IgD-negative memory B cell (primary cell): ENCODE measurements at regions not wholly inside any gene's neighbourhood (a gene's known extent, or its start where the extent isn't known, plus 50 kb on each side); places are given as distances from the start of the nearest gene placed in this dataset.

Source experiments
- H3K27ac Mint-ChIP-seq, 3 donors: one replicate each; pipeline ENCODE4 v1.8.0; 2020 to 2022; ENCODE audit warnings: mild to moderate bottlenecking in 3 of 3, mixed read lengths in 3 of 3, moderate library complexity in 1 of 3
- H3K27me3 Mint-ChIP-seq: one replicate; pipeline ENCODE4 v1.8.0; 2021; ENCODE audit warnings: mixed read lengths
- H3K36me3 Mint-ChIP-seq: one replicate; pipeline ENCODE4 v1.8.0; 2020; ENCODE audit warnings: mild to moderate bottlenecking, mixed read lengths
- H3K4me1 Mint-ChIP-seq, 3 donors: one replicate each; pipeline ENCODE4 v1.8.0; 2020 to 2022; ENCODE audit warnings: mixed read lengths in 3 of 3, mild to moderate bottlenecking in 1 of 3
- H3K4me3 Mint-ChIP-seq, 4 donors: one replicate each; pipeline ENCODE4 v1.8.0; 2020 to 2022; ENCODE audit warnings: mild to moderate bottlenecking in 4 of 4, mixed read lengths in 4 of 4, moderate library complexity in 3 of 4
- H3K9me3 Mint-ChIP-seq, 3 donors: one replicate each; pipeline ENCODE4 v1.8.0; 2020 to 2021; ENCODE audit warnings: mixed read lengths in 3 of 3, mild to moderate bottlenecking in 1 of 3

DNA sequence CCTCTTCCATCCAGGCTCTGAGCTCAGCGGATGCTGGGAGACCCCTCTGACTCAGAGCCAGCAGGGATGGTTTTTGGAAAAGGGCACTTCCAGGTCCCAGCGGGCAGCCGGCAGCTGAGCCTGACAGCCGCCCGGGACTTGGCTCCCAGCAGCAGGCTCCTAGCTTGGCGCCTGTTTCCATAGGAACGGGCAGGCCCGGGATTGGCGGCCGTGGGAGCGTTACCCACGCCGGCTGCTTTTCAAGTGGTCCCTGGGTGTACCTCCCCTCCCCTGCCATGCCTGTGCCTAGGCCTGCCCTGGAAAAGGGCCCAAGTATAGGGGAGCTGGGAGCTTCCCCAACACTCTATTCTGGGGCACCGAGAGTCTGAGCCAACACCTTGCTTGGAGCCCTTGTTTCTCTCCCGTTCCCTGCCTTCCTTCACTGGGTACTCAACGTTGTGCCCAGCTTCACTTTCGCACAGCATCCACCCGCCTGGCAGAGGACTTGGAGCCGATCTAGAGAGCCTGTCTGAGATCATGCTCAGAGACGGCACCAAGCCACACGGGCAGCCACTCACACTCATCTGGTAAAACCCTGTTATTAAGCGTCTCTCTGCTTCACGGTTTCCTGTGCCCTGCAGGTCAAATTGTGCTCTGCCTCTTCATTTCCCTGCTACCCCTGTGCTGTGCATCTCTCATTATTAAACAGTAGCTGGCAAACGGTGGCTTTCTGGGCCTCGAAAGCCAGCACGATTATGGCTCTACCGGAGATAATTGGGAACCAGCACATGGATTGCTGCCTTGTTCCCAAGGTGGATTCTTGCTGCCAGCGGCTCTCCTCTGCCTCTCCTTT is 521.5 kb downstream of the BCOR start:
- H3K4me3 Mint-ChIP-seq = no peak overlapping the region
- peaks cover 0 to 5% (median 2%) of the 10 kb centered on the region in 3 donors for H3K4me1 Mint-ChIP-seq
- H3K27ac Mint-ChIP-seq = peak overlapping the region in 1 of 3 donors; percentile 5
- peaks cover 12% of the 10 kb centered on the region for H3K27me3 Mint-ChIP-seq
- H3K9me3 Mint-ChIP-seq = peaks cover 0 to 3% (median 0%) of the 10 kb centered on the region in 3 donors
- peaks cover 1% of the 10 kb centered on the region for H3K36me3 Mint-ChIP-seq

DNA sequence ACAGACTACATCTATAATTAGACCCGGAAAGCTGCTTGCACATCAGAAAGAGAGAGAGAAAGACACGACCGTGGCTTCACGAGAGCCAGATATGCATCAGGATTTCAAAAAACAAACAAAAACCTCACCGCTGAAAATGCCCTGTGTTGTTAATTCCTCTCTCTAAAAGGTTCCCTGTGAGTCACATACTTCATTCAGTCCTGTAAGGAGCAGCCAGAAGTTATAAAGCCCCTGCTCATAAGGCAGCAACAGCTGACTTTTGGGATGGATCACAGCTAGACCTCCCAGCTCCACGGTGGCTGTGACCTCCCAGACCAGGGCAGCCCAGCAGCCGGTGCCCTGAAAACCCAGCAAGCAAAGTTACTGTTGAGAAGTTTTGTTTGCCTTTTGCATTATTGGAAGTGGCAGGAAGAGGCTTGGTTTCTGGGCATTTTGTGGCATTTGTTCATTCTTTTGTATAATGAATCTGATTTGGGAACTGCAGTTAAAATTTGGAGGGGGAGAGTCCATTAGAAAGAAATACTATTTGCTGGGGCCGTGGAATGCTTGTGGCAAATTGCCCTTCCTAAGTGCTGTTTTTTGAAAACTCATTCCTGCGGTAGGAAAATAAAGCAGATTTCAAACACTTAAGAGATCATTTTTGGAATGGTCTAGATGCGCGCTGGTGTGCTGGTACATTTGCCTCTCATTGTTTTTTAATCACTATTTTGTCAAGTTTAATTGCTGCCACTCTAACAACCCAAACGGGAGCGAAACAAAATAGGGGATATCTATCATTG is 520.4 kb downstream of the BCOR start:
- Mint-ChIP-seq H3K9me3 (peaks cover 0 to 1% (median 0%) of the 10 kb centered on the region in 3 donors), H3K27me3 (peaks cover 13% of the 10 kb centered on the region), H3K4me1 (peaks cover 0 to 5% (median 2%) of the 10 kb centered on the region in 3 donors), H3K36me3 (peaks cover 2% of the 10 kb centered on the region), H3K4me3 (no peak overlapping the region), H3K27ac (peak overlapping the region in 1 of 3 donors; percentile 83)

DNA sequence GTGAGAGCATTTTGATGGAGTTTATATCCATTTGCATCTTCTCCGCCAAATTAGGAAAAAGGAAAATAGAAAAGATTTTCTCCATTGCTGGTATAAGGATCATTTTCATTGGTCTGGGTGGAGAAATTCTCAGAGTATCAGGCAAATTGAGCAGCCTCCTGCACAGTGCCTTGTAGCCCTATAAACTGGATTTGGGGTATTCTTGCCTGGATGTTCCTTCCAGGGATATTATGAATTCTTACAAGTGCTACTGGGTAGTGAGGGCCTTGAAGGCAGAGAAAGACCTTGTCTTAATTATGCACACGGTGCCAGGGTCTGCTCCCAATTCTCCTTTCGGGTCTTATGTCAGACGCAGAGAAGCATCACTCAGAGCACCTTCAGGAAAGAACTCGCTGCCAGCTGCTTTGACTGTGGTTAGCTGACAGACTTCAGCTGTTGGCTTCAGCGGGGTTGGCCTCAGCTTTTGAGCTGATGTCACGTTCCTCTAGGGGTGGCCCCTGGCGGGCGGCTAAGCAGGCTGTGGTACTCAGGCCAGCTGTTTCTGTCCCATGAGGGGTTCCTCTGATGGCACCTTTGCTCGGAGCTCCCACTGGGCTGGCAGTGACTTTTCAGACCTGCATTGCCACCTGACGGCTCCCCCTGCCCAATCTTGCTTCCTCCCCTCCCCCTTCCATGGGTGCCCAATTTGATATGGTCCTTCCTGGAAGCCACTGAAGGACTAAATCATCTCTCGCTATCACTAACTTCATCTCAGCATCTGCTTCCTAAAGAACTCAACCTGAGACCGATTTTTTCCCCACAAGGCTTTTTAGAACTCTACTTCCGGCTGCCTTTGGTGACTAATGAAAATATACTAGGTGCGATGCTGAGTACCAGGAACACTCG is 519.5 kb downstream of the BCOR start:
- H3K36me3 Mint-ChIP-seq = peaks cover 2% of the 10 kb centered on the region
- peaks cover 14% of the 10 kb centered on the region for H3K27me3 Mint-ChIP-seq
- peak overlapping the region in 2 of 3 donors; percentile 18 to 83 for H3K27ac Mint-ChIP-seq
- H3K4me1 Mint-ChIP-seq = peaks cover 0 to 5% (median 2%) of the 10 kb centered on the region in 3 donors
- H3K4me3 Mint-ChIP-seq = peak overlapping the region in 1 of 4 donors; percentile 50
- H3K9me3 Mint-ChIP-seq = peaks cover 0 to 1% (median 0%) of the 10 kb centered on the region in 3 donors

DNA sequence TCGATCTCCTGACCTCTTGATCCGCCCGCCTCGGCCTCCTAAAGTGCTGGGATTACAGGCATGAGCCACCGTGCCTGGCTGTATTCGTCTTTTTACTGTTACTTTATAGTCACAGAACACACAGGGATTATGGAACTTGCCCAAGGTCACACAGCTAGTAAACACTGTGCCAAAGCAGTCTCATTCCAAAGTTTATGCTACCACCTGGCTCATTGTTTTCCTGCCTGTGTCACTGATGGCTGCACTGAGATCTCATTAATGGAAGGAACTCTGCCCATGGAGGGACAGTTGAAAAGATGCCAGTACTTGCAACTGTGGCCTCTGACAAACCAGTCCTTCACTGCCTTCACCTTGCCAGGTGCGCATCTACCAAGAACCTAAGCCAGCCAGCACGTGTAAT is 517.7 kb downstream of the BCOR start:
- H3K27me3 Mint-ChIP-seq = peaks cover 15% of the 10 kb centered on the region
- H3K4me1 Mint-ChIP-seq = peaks cover 0 to 5% (median 2%) of the 10 kb centered on the region in 3 donors
- H3K4me3 Mint-ChIP-seq = no peak overlapping the region
- H3K36me3 Mint-ChIP-seq = peaks cover 2% of the 10 kb centered on the region
- peaks cover 0 to 1% (median 0%) of the 10 kb centered on the region in 3 donors for H3K9me3 Mint-ChIP-seq
- no peak overlapping the region for H3K27ac Mint-ChIP-seq

DNA sequence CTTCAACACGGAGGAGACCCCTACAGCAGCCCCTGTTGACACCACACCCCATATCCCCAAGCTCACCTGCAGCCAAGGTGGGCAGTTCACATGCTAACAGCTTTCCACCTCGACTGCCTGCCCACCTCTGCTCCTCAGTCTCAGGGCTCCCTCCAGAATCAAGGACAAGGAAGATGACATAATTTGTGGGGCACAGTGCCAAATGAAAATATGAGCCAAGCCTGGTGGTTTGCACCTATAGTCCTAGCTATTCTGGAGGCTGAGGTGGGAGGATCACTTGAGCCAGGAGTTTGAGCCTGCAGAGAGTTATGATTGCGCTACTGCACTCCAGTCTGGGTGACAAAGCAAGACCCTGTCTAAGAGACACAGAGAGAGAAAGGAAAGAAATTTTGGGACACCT is 516.3 kb downstream of the BCOR start:
- Mint-ChIP-seq H3K27me3 (peaks cover 13% of the 10 kb centered on the region), H3K4me1 (peaks cover 0 to 5% (median 2%) of the 10 kb centered on the region in 3 donors), H3K36me3 (peaks cover 2% of the 10 kb centered on the region), H3K27ac (no peak overlapping the region), H3K4me3 (no peak overlapping the region), H3K9me3 (peaks cover 0 to 1% (median 0%) of the 10 kb centered on the region in 3 donors)

DNA sequence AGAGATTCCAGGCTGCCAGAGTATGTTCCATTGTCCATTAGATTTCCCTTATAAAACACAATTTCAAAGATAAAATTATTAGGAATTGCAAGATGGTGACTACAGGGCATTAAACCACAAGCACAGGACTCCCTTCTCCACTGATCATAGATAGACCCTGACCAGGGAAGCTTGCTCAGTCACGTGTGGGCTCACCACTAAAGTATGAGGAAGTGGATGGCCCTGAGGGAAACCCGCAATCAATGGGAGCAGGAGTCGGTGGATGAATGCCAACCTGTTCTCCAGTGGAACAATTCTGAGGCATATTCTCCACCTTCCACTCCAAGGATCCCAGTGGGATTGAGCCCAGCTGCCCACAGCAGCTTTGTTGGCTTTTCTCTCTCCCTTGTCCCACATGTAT is 515.7 kb downstream of the BCOR start:
- Mint-ChIP-seq H3K4me3 (no peak overlapping the region), H3K27me3 (peaks cover 12% of the 10 kb centered on the region), H3K27ac (no peak overlapping the region), H3K36me3 (peaks cover 2% of the 10 kb centered on the region), H3K9me3 (peaks cover 0 to 1% (median 0%) of the 10 kb centered on the region in 3 donors), H3K4me1 (peaks cover 0 to 5% (median 2%) of the 10 kb centered on the region in 3 donors)

DNA sequence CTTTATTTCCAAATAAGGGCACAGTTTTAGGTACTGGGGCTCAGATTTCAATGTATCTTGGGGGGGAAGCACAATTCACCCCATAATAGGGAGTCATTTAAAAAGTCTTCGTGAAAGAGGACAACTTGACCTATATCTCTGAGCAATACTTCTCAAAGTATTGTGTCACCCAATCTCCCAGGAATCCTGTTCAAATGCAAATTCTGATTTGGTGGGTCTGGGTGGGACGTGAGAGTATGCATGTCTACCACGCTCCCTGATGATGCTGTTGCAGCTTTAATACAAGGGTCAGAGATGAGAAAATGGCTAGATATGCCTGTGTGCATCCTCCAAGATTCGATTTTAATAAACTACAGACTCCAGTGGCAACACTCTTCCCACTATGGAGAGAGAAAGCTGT is 514.8 kb downstream of the BCOR start:
- Mint-ChIP-seq H3K36me3 (peaks cover 2% of the 10 kb centered on the region), H3K4me3 (no peak overlapping the region), H3K9me3 (peaks cover 0 to 1% (median 0%) of the 10 kb centered on the region in 3 donors), H3K27ac (no peak overlapping the region), H3K27me3 (peaks cover 6% of the 10 kb centered on the region), H3K4me1 (peaks cover 0 to 5% (median 2%) of the 10 kb centered on the region in 3 donors)

- Mint-ChIP-seq H3K4me3 (no peak overlapping the region), H3K36me3 (peaks cover 1% of the 10 kb centered on the region), H3K9me3 (peaks cover 0 to 1% (median 0%) of the 10 kb centered on the region in 3 donors), H3K27ac (no peak overlapping the region), H3K27me3 (peaks cover 7% of the 10 kb centered on the region), H3K4me1 (peaks cover 0 to 1% (median 0%) of the 10 kb centered on the region in 3 donors)
Measured at GRCh38 chrX:39585808-39586207, 511.9 kb downstream of the BCOR start.

- Mint-ChIP-seq H3K9me3 (no peaks in the 10 kb centered on the region), H3K36me3 (peaks cover 1% of the 10 kb centered on the region), H3K27ac (no peak overlapping the region), H3K27me3 (peaks cover 7% of the 10 kb centered on the region), H3K4me1 (no peaks in the 10 kb centered on the region), H3K4me3 (no peak overlapping the region)
Measured at GRCh38 chrX:39586359-39586758, 511.4 kb downstream of the BCOR start.

- no peaks in the 10 kb centered on the region for H3K9me3 Mint-ChIP-seq
- H3K27ac Mint-ChIP-seq = no peak overlapping the region
- no peaks in the 10 kb centered on the region for H3K36me3 Mint-ChIP-seq
- no peaks in the 10 kb centered on the region for H3K4me1 Mint-ChIP-seq
- H3K4me3 Mint-ChIP-seq = no peak overlapping the region
- H3K27me3 Mint-ChIP-seq = peaks cover 9% of the 10 kb centered on the region
Measured at GRCh38 chrX:39591099-39591498, 506.7 kb downstream of the BCOR start.

DNA sequence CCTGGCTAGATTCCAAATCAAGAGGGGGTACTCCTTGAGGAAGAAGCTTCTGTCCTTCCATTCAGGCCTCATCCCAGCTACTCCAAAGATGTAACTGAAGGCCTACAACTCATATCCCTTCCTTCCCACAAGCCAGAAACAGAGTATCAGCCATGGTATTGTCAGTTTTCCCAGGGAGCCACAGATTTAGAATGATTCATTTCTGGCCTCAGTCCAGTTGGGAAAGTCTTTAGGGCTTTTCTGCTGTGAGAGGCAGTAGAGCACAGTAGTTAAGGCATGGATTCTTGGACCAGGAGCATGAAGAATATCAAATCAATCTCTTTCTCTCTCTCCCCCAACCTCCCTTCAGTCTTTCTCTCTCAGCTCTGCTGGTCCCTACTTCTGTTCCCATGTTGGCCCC is 505.0 kb downstream of the BCOR start:
- H3K4me3 Mint-ChIP-seq = no peak overlapping the region
- no peaks in the 10 kb centered on the region for H3K4me1 Mint-ChIP-seq
- H3K9me3 Mint-ChIP-seq = no peaks in the 10 kb centered on the region
- peaks cover 9% of the 10 kb centered on the region for H3K27me3 Mint-ChIP-seq
- no peaks in the 10 kb centered on the region for H3K36me3 Mint-ChIP-seq
- no peak overlapping the region for H3K27ac Mint-ChIP-seq

- no peak overlapping the region for H3K4me3 Mint-ChIP-seq
- no peak overlapping the region for H3K27ac Mint-ChIP-seq
- no peaks in the 10 kb centered on the region for H3K36me3 Mint-ChIP-seq
Measured at GRCh38 chrX:39595977-39596376, 501.8 kb downstream of the BCOR start.

DNA sequence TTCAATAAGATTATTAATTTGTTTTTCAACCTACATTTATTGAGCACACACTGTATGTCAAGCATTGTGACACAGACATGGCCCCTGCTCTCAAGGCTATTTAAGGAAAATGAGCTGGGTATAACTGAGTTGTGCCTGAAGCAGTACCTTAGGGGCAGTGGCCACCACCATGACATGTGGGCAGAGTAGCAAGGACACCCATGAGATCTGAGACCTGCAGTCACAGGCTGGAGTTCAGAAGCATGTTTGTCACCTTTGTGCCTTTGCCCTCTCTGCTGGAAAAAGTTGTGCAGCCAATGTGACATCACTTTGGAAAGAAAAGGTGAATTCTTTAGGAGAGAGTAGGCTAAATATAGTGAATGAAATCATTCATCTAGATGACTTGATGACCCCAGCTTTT is 501.3 kb downstream of the BCOR start:
- Mint-ChIP-seq H3K9me3 (peaks cover 0 to 3% (median 0%) of the 10 kb centered on the region in 3 donors), H3K4me1 (no peaks in the 10 kb centered on the region), H3K27me3 (peaks cover 5% of the 10 kb centered on the region), H3K36me3 (no peaks in the 10 kb centered on the region), H3K4me3 (no peak overlapping the region), H3K27ac (no peak overlapping the region)

More at GRCh38 chrX:39595977-39596376, 501.8 kb downstream of the BCOR start:
- Mint-ChIP-seq H3K27me3 (peaks cover 5% of the 10 kb centered on the region), H3K4me1 (no peaks in the 10 kb centered on the region), H3K9me3 (peaks cover 0 to 3% (median 0%) of the 10 kb centered on the region in 3 donors)

DNA sequence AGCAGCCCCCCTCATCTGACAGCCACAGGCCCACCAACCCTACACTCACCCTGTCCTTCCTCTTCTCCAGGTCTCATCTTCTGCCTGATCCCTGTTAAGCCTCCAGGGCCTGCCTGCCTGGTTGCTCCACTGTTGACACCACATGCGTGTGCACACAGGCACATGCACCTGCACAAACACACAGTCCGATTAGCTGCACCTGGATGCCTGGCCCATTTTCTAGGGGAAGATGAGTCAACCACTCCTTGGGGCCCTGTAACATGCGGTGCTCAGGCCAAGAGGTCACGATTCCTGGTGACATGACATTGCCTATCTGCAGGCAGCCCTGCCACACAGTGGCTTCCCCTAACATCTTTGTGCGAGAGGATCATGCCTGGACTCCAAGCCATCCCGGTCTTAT is 498.4 kb downstream of the BCOR start:
- no peak overlapping the region for H3K4me3 Mint-ChIP-seq

More for the DNA sequence above, 498.4 kb downstream of the BCOR start:
- H3K27me3 Mint-ChIP-seq = peaks cover 5% of the 10 kb centered on the region
- no peak overlapping the region for H3K27ac Mint-ChIP-seq
- no peaks in the 10 kb centered on the region for H3K36me3 Mint-ChIP-seq
- peaks cover 0 to 3% (median 0%) of the 10 kb centered on the region in 3 donors for H3K9me3 Mint-ChIP-seq
- H3K4me1 Mint-ChIP-seq = no peaks in the 10 kb centered on the region
